Stimulated activated CD8-positive, alpha-beta memory T cell treated with anti-CD3 and anti-CD28 coated beads, Interleukin-12 subunit alpha, Interleukin-12 subunit beta, amount 100 ng/mL, for 24 hours (primary cell): ENCODE measurements at regions not wholly inside any gene's neighbourhood (a gene's known extent, or its start where the extent isn't known, plus 50 kb on each side); places are given as distances from the start of the nearest gene placed in this dataset.
"Not testable (repeated sequence)": the region's sequence is repeated elsewhere in the genome, so short reads cannot be mapped to it uniquely, and the experiment has no call there.

Experiments used
- DNase-seq: peaks from one replicate; pipeline ENCODE4 v3.0.0-alpha.2; 2020; ENCODE audit errors: extremely low read depth

DNA sequence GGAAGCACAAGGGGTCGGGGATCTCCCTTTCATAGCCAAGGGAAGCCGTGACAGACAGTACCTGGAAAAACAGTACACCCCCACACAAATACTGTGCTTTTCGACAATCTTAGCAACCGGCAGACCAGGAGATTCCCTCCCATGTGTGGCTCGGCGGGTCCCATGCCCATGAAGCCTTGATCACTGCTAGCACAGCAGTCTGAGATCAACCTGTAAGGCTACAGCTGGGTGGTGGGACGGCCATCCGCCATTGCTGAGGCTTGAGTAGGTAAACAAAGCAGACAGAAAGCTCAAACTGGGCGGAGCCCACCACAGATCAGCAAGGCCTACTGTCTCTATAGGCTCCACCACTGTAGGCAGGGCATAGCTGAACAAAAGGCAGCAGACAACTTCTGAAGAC, 180.2 kb upstream of the SOX6 start:
- DNase-seq: no peak

DNA sequence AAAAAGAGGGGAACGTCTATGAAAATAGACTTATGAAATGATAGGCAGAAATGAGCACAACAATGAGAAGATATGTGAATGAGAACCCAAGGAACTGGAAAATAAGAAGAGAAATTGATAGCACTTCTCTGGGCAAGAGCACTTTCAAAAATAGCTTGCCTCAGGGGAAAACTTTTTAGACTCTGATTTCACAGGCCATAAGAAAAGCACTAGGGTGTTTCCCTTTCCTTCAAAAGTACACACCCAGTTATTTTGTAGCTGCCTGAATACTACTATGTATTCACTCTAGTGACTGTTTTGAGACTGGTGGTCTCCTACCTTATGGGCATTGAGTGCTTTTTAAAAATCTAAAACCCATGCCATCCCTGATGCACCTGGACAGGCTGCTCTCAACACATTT, 172.3 kb upstream of the SOX6 start:
- no peak for DNase-seq

DNA sequence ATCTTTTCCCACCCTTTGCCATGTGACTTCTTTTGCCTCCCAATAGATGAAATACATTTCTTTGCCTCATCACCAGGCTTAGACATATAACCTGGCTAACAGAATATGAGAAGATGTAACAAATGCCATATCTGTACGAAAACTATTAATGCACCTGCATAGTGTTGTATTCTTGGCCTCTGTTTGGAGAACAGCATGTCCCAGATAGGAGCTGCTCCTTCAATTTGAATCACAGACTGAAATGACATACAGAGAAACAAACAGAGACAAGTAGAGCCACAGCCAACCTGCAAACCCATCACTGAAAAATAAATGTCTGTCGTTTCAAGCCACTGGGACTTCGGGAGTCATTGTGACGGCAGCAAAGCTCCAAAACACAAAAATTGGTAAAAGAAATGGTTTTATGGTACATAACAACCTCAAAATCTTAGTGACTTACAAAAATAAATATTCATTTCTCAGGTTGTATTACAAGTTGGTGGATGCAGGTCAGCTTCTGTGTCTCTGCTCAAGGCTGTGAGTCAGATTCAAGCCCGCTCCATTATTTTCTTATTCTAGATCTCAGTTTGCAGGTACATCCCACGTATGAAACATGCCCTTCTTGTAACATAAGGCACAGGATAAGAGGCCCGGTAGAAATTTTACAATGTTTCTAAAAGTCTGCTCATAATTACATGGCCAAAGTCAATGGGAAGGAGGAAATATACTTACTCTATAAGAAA, 171.3 kb upstream of the SOX6 start:
- no peak for DNase-seq

DNA sequence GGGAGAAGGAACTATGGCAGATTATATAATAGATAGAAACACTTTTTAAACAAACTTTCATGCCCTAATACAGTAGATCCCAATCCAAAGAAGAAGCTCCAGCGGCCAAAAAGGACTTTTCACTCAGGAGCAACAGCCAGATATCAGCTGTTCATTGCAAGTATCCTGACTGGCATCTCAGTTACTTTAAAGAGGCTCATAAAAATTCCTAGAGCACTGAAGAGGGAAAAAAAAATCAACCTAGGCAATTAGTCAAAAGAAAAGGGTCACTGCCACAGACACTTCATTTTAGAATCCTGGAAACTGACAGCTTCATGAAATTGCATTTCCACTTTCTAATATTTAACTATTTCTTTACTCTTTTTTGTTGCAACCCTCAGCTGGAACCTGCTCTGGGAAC, 170.6 kb upstream of the SOX6 start:
- DNase-seq: no peak

DNA sequence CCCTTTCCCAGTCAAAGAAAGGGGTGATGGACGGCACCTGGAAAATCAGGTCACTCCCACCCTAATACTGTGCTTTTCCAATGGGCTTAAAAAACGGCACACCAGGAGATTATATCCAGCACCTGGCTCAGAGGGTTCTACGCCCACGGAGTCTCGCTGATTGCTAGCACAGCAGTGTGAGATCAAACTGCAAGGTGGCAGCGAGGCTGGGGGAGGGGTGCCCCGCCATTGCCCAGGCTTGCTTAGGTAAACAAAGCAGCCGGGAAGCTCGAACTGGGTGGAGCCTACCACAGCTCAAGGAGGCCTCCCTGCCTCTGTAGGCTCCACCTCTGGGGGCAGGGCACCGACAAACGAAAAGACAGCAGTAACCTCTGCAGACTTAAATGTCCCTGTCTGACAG, 164.4 kb upstream of the SOX6 start:
- not testable (repeated sequence) for DNase-seq

DNA sequence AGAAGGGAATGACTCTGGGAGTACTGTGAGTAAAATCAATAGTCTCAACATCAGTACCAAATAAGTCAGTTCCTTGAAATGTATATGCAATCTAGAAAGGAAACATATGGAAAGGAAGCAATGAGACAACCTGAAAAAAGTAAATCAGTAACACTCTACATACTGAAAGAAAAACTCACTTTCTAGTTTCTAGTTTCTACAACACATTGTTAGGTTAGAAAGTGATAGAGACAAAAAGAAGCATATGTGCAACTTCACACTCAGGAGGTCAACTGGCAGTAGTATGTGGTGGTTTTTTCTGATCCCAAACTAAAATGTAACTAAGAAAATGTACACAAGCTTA, 156.5 kb upstream of the SOX6 start:
- DNase-seq: no peak

DNA sequence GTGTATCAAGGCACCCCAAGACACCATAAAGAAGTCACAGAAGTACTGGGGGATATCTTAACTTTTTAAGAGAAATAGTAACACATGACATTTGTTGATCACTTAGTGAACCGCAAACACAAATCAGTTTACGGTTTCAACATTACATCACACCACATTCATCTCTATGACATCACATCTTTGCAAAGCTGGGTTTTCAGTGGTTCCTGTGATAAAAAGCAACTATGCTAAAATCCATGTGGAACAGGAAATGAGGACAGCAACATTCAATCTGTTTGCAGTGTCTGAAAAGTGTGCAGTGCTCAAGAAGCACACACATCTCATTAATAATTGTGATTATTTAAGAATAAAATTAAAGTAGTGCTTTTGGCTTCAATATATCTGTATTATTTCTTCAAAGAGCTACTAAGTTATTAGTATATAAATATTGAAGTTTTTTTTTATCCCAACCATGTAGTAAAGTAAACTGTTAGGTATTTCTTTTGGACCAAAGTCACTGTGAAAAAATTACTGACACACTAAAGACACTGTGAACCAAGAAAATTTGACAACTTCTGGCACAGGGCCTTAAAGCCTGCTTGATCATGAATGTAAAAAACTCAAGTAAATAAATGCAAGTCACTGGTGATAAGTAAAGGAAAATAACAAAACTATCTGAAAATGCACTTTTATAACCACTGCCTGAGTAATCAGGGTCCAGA, 156.0 kb upstream of the SOX6 start:
- no peak for DNase-seq

DNA sequence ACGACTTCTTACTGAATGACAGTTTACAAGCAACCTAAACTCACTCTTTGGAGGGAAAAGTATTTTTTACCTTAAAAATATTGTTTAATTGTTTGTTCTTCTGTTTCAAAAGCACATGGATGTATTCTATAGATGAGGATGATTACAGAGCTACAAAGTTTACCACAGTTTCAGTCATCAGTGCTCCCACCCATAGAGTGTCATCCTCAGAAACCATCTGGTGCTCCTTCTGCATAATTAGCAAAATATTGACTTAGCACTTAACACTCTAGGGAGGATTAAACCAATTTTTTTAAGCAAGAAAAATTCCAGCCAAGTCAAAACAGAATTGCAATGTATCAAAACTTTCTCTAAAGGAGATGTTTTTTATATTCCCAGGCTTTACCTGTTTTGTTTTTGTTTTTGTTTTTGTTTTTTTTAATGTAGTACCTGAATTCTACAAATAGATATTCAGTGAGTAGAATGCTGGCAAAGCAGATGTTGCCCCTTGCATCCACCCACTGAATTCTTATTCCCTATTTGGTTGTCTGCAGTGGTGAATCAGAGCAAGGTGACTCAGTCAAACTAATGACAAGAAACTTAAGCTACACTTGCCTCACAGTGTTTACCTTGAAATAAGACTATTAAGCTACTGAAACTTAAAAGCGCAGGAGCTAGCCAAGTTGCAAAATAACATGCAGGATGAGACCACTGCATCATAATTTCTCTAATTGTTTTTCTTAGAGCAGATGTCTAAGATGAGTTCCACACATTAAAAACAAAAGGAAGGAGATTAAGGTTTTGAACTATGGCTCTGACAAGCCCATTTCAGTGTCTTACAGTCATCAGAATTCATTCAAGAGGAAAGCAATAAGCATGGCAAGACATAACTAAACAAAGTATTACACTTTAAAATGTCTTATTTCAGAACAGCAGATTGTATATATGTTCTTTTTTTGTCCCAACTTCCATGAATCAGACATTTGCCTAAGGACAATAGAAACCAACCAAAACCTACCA, 155.1 kb upstream of the SOX6 start:
- no peak for DNase-seq

DNA sequence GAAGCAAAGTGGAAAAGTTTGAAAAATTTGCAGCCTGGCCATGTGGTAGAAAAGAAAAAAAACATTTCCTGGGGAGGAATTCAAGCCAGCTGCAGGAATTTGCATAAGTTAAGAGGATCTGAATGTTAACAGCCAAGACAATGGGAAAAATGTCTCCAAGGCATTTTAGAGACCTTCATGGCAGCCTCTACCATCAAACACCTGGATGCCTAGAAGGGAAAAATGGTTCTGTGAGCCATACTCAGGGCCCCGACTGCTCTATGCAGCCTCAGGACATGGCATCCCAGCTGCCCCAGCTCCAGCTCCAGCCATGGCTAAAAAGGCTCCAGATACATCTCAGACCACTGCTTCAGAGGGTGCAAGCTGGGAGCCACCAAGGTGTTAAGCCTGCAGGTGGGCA, 149.1 kb upstream of the SOX6 start:
- DNase-seq: no peak

DNA sequence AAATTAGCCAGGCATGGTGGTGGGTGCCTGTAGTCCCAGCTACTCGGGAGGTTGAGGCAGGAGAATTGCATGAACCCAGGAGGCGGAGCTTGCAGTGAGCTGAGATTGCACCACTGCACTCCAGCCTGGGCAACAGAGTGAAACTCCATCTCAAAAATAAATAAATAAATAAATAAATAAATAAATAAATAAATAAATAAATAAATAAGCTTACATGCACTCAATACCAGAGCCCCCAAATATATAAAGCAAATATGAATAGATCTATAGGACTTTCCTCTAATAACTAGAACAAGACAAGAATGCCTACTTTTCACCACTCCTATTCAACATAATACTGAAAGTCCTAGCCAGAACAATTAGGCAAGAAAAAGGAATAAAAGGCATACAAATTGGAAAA, 147.5 kb upstream of the SOX6 start:
- not testable (repeated sequence) for DNase-seq

DNA sequence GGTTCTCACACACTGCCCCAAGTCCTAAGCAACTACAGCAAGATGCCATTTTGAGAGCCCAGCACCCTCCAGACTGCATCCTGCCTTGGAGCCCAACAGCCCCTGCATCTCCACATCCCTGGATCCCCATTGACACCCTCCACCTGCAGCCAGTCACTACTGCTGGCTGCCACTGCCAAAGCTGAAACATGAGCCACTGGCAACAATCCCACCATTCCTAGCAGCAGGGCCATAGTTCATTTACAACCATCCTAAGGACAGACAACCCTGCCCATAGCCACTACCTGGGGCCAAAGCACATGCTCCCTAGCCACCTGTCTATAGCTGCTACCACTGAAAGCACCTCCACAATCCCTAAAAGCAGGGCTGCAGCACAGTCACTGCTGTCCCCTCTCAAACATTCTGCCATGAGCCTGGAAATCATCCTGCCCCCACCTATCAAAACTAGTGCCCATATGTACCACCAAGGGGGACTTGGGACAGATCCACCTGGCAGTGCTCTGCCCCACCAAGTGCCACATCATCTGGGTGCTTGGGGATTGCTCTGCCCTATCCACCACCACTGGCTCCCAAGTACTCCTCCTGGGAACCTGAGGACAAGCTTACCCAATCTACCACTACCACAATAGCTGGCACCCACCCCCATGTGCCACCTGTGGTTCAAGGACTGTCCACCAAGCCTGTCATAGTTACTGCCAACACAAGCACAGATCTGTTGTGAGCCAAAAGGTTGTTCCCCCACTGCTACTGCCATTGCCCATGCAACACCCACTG, 138.8 kb upstream of the SOX6 start:
- DNase-seq: no peak

DNA sequence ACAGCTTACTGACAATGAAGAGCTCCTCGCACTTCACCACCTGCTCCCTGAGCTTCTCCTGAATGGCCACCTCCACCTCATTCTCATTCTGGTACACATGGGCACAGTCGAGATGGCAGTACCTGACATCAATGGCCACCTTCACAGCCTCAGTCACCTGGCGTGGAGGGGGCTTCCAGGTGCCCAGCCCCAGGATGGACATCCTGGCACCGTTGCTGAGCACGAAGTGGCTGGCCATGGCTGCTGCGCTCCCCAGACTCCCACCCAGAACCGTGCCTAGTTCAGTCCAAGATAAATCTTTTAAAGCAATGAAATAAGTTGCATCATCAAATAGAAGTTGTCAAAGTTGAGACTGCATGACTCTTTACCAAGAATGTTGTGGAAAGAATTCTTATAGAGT, 128.1 kb upstream of the SOX6 start:
- DNase-seq: no peak

DNA sequence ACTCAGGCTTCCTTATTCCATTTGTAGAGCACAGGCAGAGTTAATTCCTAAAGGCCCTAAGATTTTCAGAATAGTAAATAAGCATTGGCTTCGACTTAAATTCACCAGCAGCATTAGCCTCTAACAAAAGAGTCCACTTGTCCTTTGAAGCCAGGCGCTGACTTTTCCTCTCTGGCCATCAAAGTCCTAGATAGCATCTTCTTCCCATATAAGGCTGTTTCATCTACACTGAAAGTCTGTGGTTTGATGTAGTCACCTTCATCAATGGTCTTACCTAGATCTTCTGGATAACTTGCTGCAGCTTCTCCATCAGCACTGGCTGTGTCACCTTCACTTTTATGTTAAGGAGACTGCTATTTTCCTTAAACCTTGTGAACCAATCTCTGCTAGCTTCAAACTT, 118.3 kb upstream of the SOX6 start:
- DNase-seq: no peak

DNA sequence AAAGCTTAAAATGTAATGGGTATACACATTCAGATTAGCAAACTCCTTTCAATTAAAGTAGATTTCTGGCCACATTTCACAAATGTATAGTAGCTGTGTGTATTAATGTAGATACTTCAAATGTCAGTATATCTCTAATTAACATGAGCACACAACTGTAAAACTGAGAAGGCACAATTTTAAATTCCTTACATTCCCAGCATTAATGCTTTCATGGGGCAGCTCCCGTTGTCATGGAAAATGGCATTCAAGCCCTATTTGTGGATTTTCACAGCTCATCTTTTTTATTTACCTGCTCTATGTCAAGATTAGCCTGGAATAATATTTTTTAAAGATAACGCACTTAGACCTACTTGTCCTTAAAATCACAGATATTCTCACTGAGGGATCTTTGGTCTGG, 113.6 kb upstream of the SOX6 start:
- DNase-seq: no peak

DNA sequence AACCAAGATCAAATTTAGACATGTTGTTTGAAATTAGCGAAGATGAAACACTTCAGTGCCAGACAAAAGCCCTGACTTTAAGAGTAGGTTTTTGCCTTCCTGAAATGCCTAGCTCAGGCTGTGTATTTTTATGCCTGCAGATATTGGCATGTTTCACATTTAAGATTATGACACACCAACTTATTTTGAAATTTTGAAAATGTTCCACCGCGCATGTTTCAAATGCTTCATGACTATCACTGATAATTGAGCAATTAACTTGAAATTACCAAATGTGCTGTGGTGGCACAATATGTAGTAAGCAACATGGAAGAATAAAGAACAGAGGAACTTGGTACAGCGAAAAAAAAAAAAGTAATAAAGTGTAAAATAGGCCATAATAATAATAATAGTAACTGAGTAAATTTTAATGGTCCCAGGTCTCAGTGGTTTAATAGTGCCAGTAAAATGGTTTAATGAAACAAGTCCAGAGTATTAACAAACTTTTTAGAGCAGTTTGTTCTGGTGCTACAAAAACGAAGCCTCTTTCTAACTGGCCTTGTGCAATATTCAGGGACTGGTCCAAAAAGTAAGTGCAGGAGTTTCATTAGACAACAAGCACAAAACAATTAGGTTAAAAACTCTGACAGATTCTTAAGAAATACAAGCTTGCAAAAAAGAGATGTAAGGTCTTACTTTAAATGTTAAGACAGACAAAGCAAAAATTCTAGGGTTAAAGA, 112.5 kb upstream of the SOX6 start:
- no peak for DNase-seq

DNA sequence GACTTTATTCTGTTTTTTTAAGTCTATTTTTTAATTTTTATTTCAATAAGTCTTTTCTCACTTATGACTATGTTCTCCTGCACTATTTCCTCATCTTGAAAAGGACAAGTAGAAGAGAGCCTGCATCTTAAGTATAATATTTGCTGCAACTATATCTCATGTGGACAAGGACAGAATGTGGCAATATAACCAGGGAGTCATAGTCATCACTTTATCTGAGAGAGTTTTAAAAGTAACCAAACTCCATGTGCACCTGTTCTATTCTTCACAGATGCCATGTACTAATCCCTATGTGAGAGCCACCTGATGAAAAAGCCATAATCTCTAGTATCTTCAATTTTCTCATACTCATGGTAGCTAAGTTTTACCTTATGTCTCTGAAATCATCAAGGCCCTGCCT, 104.2 kb upstream of the SOX6 start:
- DNase-seq: no peak

DNA sequence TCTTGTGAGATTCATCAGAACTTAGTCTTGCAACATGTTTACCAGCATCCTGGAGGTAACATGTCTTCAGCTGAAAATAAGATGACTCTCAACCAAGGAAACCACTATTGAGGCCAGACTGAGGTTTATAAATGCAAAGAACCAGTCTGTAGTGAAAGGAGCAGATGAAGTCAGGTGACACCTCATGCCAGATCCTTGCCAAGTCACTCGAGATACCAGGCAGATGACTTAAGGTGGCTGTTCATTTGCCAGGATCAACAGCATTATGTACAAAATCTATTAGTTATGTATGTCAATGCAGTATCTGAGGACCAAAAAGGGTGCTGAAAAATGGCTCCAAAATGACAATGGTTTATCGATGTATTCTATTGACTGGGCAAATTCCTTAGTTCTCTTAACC, 100.0 kb upstream of the SOX6 start:
- DNase-seq: no peak

DNA sequence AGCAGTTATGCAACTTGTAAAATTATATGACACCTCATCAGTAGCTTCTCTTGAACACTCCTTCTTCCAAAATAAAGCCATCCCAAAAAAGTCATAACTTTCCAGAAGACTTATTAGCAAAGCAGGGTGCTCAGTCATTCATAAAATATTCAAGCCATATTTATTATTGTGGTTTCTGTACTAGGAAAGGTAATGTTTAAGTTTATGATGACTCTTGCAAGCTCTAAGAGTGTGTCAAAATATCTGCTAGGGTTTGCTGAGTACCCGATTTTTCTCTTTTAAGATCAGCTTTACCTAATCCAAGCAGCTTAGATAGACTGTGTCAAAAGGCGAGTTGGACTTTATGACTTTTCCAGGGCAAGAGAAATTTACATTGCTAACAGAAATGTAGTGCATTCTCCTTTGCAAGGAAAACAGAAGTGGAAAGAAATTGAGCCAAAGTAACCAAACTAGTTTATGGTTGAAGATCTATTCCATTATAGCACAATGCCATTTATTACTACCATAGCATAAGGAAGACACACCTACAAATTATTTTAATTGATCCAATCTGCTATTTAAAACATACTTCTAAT, 98.0 kb upstream of the SOX6 start:
- no peak for DNase-seq

DNA sequence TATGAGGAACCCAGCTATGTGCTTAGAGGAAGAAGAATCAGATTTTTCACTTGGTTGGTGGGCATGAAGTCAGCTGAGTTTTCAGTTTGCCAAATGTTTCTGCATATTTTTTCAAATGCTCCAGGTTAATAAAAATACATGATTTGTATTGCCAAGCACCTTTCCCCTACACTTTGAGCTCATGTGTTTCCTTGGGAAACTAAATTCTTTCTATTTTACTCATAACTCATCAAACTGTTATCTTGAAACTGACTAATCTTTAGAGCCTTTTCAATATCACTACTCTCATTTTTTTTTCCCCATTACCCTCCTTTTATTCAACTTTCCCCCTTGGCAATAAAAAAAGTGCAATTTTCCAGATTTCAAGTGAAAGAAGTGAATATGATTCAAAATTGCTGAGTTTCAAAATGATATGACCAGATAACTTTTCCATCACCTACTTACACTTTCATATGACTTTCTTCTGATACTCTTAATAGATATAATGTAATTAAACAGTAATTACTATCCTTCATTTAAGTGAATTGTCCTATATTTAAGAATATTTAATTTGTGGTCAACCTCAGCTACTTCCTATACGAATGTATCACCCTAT, 91.9 kb upstream of the SOX6 start:
- DNase-seq: no peak

DNA sequence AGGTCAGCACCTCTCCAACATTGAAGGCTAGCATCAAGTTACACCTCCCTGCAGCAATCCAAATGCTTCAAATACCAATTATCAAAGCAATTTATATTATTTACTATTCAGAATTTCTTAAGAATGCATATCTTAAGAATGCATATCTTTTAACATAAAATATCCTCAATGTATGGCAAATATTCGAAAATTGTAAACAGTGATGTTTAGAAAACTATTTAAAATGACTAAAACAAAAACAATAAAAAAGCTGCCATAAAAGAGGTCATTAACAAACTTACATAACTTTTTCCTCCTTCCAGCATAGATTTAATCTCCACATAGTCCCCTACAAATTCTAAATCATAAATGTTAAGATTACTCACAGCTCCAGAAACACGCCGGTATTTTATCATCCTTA, 85.1 kb upstream of the SOX6 start:
- DNase-seq: no peak
